HG02870 (cell line): ENCODE measurements at regions not wholly inside any gene's neighbourhood (a gene's known extent, or its start where the extent isn't known, plus 50 kb on each side); places are given as distances from the start of the nearest gene placed in this dataset.

Source experiments
- ATAC-seq: cut with Tn5 transposase; IDR thresholded peaks from one replicate; pipeline ENCODE4 v1.9.1; 2021; ENCODE audit warnings: mild to moderate bottlenecking, moderate library complexity; ENCODE audit not compliant: unreplicated experiment

GRCh38 chr4:45647823-45648222, 476.0 kb downstream of the GABRG1 start:
- no peak for ATAC-seq

- no peak for ATAC-seq
Measured at GRCh38 chr4:45646885-45647590, 476.8 kb downstream of the GABRG1 start.

- ATAC-seq: no peak
Measured at GRCh38 chr4:45640281-45640680, 483.6 kb downstream of the GABRG1 start.

GRCh38 chr4:45638641-45639040, 485.2 kb downstream of the GABRG1 start:
- ATAC-seq: no peak

GRCh38 chr4:45636175-45636574, 487.7 kb downstream of the GABRG1 start:
- no peak for ATAC-seq

GRCh38 chr4:45629717-45630116, 494.1 kb downstream of the GABRG1 start:
- no peak for ATAC-seq

GRCh38 chr4:45621971-45622370, 501.9 kb downstream of the GABRG1 start:
- ATAC-seq: no peak

GRCh38 chr4:45620808-45621207, 503.0 kb downstream of the GABRG1 start:
- no peak for ATAC-seq

- no peak for ATAC-seq
Measured at GRCh38 chr4:45596379-45597101, 527.3 kb downstream of the GABRG1 start.

- no peak for ATAC-seq
Measured at GRCh38 chr4:45580334-45580733, 543.5 kb downstream of the GABRG1 start.

GRCh38 chr4:45578874-45579273, 545.0 kb downstream of the GABRG1 start:
- ATAC-seq: no peak

GRCh38 chr4:45576275-45576674, 547.6 kb downstream of the GABRG1 start:
- ATAC-seq: no peak

GRCh38 chr4:45569619-45570018, 554.2 kb downstream of the GABRG1 start:
- ATAC-seq: no peak

GRCh38 chr4:45568694-45569093, 555.2 kb downstream of the GABRG1 start:
- no peak for ATAC-seq

GRCh38 chr4:45566896-45567603, 556.8 kb downstream of the GABRG1 start:
- ATAC-seq: no peak

- no peak for ATAC-seq
Measured at GRCh38 chr4:45554423-45554822, 569.4 kb downstream of the GABRG1 start.

- ATAC-seq: no peak
Measured at GRCh38 chr4:45550766-45551366, 573.0 kb downstream of the GABRG1 start.

GRCh38 chr4:45539142-45539814, 584.6 kb downstream of the GABRG1 start:
- ATAC-seq: no peak

- no peak for ATAC-seq
Measured at GRCh38 chr4:45530498-45530897, 593.4 kb downstream of the GABRG1 start.

GRCh38 chr4:45527160-45527559, 596.7 kb downstream of the GABRG1 start:
- no peak for ATAC-seq

- no peak for ATAC-seq
Measured at GRCh38 chr4:45518832-45519231, 605.0 kb downstream of the GABRG1 start.
